ENCODE measurements at regions not wholly inside any gene's neighbourhood (a gene's known extent, or its start where the extent isn't known, plus 50 kb on each side); places are given as distances from the start of the nearest gene placed in this dataset.
"Not testable (repeated sequence)": the region's sequence is repeated elsewhere in the genome, so short reads cannot be mapped to it uniquely, and the experiment has no call there.

- Histone ChIP-seq H3K9me3 (ENCODE audit: insufficient read depth, low read depth, low read length) (no peaks in the 10 kb centered on the region), H3K4me1 (ENCODE audit: insufficient read depth, low read length) (peaks cover 8% of the 10 kb centered on the region; the same call in 1 of the 2 replicates)
- WGBS = 100% methylated on average over 3 of the region's 3 CpGs
Measured at GRCh38 chr4:111068883-111069282, 446.0 kb upstream of the PITX2 start.

GRCh38 chr4:111070390-111070789, 447.5 kb upstream of the PITX2 start:
- no peak overlapping the region for H3K4me3 ChIP-seq (ENCODE audit: low read length)

More at GRCh38 chr4:111068883-111069282, 446.0 kb upstream of the PITX2 start:
- no peak overlapping the region for H3K9ac ChIP-seq (ENCODE audit: low read depth, low read length)
- no peaks in the 10 kb centered on the region for H3K27me3 ChIP-seq (ENCODE audit: insufficient read depth, low read length)
- H3K36me3 ChIP-seq (ENCODE audit: insufficient read depth, low read length) = no peaks in the 10 kb centered on the region
- no peak overlapping the region for H3K4me3 ChIP-seq (ENCODE audit: low read length)
- no peak overlapping the region for H3K27ac ChIP-seq (ENCODE audit: low read depth, low read length)

GRCh38 chr4:111074523-111075114, 451.7 kb upstream of the PITX2 start:
- no peaks in the 10 kb centered on the region for H3K4me1 ChIP-seq (ENCODE audit: insufficient read depth, low read length)
- no peaks in the 10 kb centered on the region for H3K36me3 ChIP-seq (ENCODE audit: insufficient read depth, low read length)
- no peaks in the 10 kb centered on the region for H3K9me3 ChIP-seq (ENCODE audit: insufficient read depth, low read depth, low read length)
- H3K4me3 ChIP-seq (ENCODE audit: low read length) = no peak overlapping the region
- no peak overlapping the region for H3K27ac ChIP-seq (ENCODE audit: low read depth, low read length)
- no peak overlapping the region for H3K9ac ChIP-seq (ENCODE audit: low read depth, low read length)
- WGBS = 90% methylated on average over 12 of the region's 12 CpGs
- no peaks in the 10 kb centered on the region for H3K27me3 ChIP-seq (ENCODE audit: insufficient read depth, low read length)

More at GRCh38 chr4:111070390-111070789, 447.5 kb upstream of the PITX2 start:
- Histone ChIP-seq H3K27ac (ENCODE audit: low read depth, low read length) (no peak overlapping the region), H3K27me3 (ENCODE audit: insufficient read depth, low read length) (no peaks in the 10 kb centered on the region), H3K36me3 (ENCODE audit: insufficient read depth, low read length) (no peaks in the 10 kb centered on the region), H3K4me1 (ENCODE audit: insufficient read depth, low read length) (no peaks in the 10 kb centered on the region), H3K9ac (ENCODE audit: low read depth, low read length) (no peak overlapping the region), H3K9me3 (ENCODE audit: insufficient read depth, low read depth, low read length) (no peaks in the 10 kb centered on the region)
- 96% methylated on average over 2 of the region's 4 CpGs for WGBS

GRCh38 chr4:111076299-111076698, 453.4 kb upstream of the PITX2 start:
- 100% methylated on average over 1 of the region's 1 CpG for WGBS
- H3K9me3 ChIP-seq (ENCODE audit: insufficient read depth, low read depth, low read length); H3K27me3 ChIP-seq (ENCODE audit: insufficient read depth, low read length); H3K4me3 ChIP-seq (ENCODE audit: low read length); H3K36me3 ChIP-seq (ENCODE audit: insufficient read depth, low read length); H3K4me1 ChIP-seq (ENCODE audit: insufficient read depth, low read length); H3K27ac ChIP-seq (ENCODE audit: low read depth, low read length); H3K9ac ChIP-seq (ENCODE audit: low read depth, low read length): not testable (repeated sequence)

- Histone ChIP-seq H3K27ac (ENCODE audit: low read depth, low read length) (no peak overlapping the region), H3K36me3 (ENCODE audit: insufficient read depth, low read length) (no peaks in the 10 kb centered on the region), H3K9ac (ENCODE audit: low read depth, low read length) (no peak overlapping the region), H3K4me1 (ENCODE audit: insufficient read depth, low read length) (no peaks in the 10 kb centered on the region), H3K4me3 (ENCODE audit: low read length) (no peak overlapping the region), H3K9me3 (ENCODE audit: insufficient read depth, low read depth, low read length) (no peaks in the 10 kb centered on the region), H3K27me3 (ENCODE audit: insufficient read depth, low read length) (no peaks in the 10 kb centered on the region)
- WGBS = 94% methylated on average over 1 of the region's 1 CpG
Measured at GRCh38 chr4:111108153-111108552, 485.3 kb upstream of the PITX2 start.

GRCh38 chr4:111113591-111113990, 490.7 kb upstream of the PITX2 start:
- Histone ChIP-seq H3K4me1 (ENCODE audit: insufficient read depth, low read length) (no peaks in the 10 kb centered on the region), H3K36me3 (ENCODE audit: insufficient read depth, low read length) (no peaks in the 10 kb centered on the region), H3K4me3 (ENCODE audit: low read length) (no peak overlapping the region), H3K9me3 (ENCODE audit: insufficient read depth, low read depth, low read length) (no peaks in the 10 kb centered on the region), H3K27me3 (ENCODE audit: insufficient read depth, low read length) (no peaks in the 10 kb centered on the region), H3K27ac (ENCODE audit: low read depth, low read length) (no peak overlapping the region), H3K9ac (ENCODE audit: low read depth, low read length) (no peak overlapping the region)
- 80% methylated on average over 1 of the region's 3 CpGs for WGBS

GRCh38 chr4:111115881-111116280, 493.0 kb upstream of the PITX2 start:
- no peaks in the 10 kb centered on the region for H3K9me3 ChIP-seq (ENCODE audit: insufficient read depth, low read depth, low read length)
- no peak overlapping the region for H3K27ac ChIP-seq (ENCODE audit: low read depth, low read length)
- H3K27me3 ChIP-seq (ENCODE audit: insufficient read depth, low read length) = no peaks in the 10 kb centered on the region
- WGBS = 86% methylated on average over 3 of the region's 4 CpGs
- H3K4me1 ChIP-seq (ENCODE audit: insufficient read depth, low read length) = no peaks in the 10 kb centered on the region
- no peak overlapping the region for H3K4me3 ChIP-seq (ENCODE audit: low read length)
- no peak overlapping the region for H3K9ac ChIP-seq (ENCODE audit: low read depth, low read length)
- H3K36me3 ChIP-seq (ENCODE audit: insufficient read depth, low read length) = no peaks in the 10 kb centered on the region

- Histone ChIP-seq H3K36me3 (ENCODE audit: insufficient read depth, low read length) (no peaks in the 10 kb centered on the region), H3K4me1 (ENCODE audit: insufficient read depth, low read length) (no peaks in the 10 kb centered on the region), H3K4me3 (ENCODE audit: low read length) (no peak overlapping the region), H3K27me3 (ENCODE audit: insufficient read depth, low read length) (no peaks in the 10 kb centered on the region), H3K9me3 (ENCODE audit: insufficient read depth, low read depth, low read length) (no peaks in the 10 kb centered on the region), H3K27ac (ENCODE audit: low read depth, low read length) (no peak overlapping the region), H3K9ac (ENCODE audit: low read depth, low read length) (no peak overlapping the region)
Measured at GRCh38 chr4:111120191-111120590, 497.3 kb upstream of the PITX2 start.

GRCh38 chr4:111126340-111126739, 503.5 kb upstream of the PITX2 start:
- WGBS = 92% methylated on average over 2 of the region's 2 CpGs
- H3K36me3 ChIP-seq (ENCODE audit: insufficient read depth, low read length) = no peaks in the 10 kb centered on the region

GRCh38 chr4:111127841-111128240, 505.0 kb upstream of the PITX2 start:
- no peaks in the 10 kb centered on the region for H3K4me1 ChIP-seq (ENCODE audit: insufficient read depth, low read length)
- H3K36me3 ChIP-seq (ENCODE audit: insufficient read depth, low read length) = no peaks in the 10 kb centered on the region
- no peak overlapping the region for H3K9ac ChIP-seq (ENCODE audit: low read depth, low read length)
- H3K9me3 ChIP-seq (ENCODE audit: insufficient read depth, low read depth, low read length) = no peaks in the 10 kb centered on the region
- no peak overlapping the region for H3K27ac ChIP-seq (ENCODE audit: low read depth, low read length)
- H3K27me3 ChIP-seq (ENCODE audit: insufficient read depth, low read length) = no peaks in the 10 kb centered on the region
- 95% methylated on average over 5 of the region's 5 CpGs for WGBS
- H3K4me3 ChIP-seq (ENCODE audit: low read length) = no peak overlapping the region

More at GRCh38 chr4:111126340-111126739, 503.5 kb upstream of the PITX2 start:
- H3K27me3 ChIP-seq (ENCODE audit: insufficient read depth, low read length) = no peaks in the 10 kb centered on the region
- H3K27ac ChIP-seq (ENCODE audit: low read depth, low read length) = no peak overlapping the region
- no peaks in the 10 kb centered on the region for H3K9me3 ChIP-seq (ENCODE audit: insufficient read depth, low read depth, low read length)
- H3K9ac ChIP-seq (ENCODE audit: low read depth, low read length) = no peak overlapping the region
- no peaks in the 10 kb centered on the region for H3K4me1 ChIP-seq (ENCODE audit: insufficient read depth, low read length)
- H3K4me3 ChIP-seq (ENCODE audit: low read length) = no peak overlapping the region

GRCh38 chr4:111128327-111128726, 505.4 kb upstream of the PITX2 start:
- no peaks in the 10 kb centered on the region for H3K27me3 ChIP-seq (ENCODE audit: insufficient read depth, low read length)
- no peak overlapping the region for H3K9ac ChIP-seq (ENCODE audit: low read depth, low read length)
- no peaks in the 10 kb centered on the region for H3K9me3 ChIP-seq (ENCODE audit: insufficient read depth, low read depth, low read length)
- no CpG with 5 or more reads among the region's 1 CpG for WGBS
- H3K36me3 ChIP-seq (ENCODE audit: insufficient read depth, low read length) = no peaks in the 10 kb centered on the region
- no peaks in the 10 kb centered on the region for H3K4me1 ChIP-seq (ENCODE audit: insufficient read depth, low read length)
- no peak overlapping the region for H3K27ac ChIP-seq (ENCODE audit: low read depth, low read length)
- no peak overlapping the region for H3K4me3 ChIP-seq (ENCODE audit: low read length)

- WGBS = 87% methylated on average over 1 of the region's 1 CpG
- no peak overlapping the region for H3K9ac ChIP-seq (ENCODE audit: low read depth, low read length)
- H3K4me3 ChIP-seq (ENCODE audit: low read length) = no peak overlapping the region
Measured at GRCh38 chr4:111136438-111136837, 513.6 kb upstream of the PITX2 start.

More at GRCh38 chr4:111136438-111136837, 513.6 kb upstream of the PITX2 start:
- Histone ChIP-seq H3K36me3 (ENCODE audit: insufficient read depth, low read length) (no peaks in the 10 kb centered on the region), H3K27ac (ENCODE audit: low read depth, low read length) (no peak overlapping the region), H3K27me3 (ENCODE audit: insufficient read depth, low read length) (no peaks in the 10 kb centered on the region), H3K4me1 (ENCODE audit: insufficient read depth, low read length) (no peaks in the 10 kb centered on the region), H3K9me3 (ENCODE audit: insufficient read depth, low read depth, low read length) (no peaks in the 10 kb centered on the region)
